Osteoblast (primary cell): ENCODE measurements at regions not wholly inside any gene's neighbourhood (a gene's known extent, or its start where the extent isn't known, plus 50 kb on each side); places are given as distances from the start of the nearest gene placed in this dataset.

Experiments
- DNase-seq: peaks from one replicate; pipeline ENCODE4 v3.0.0; 2011; ENCODE audit warnings: low spot score, mixed read lengths; ENCODE audit not compliant: insufficient read length; ENCODE audit errors: missing footprints
- H2AFZ ChIP-seq: 2 replicates; pipeline ENCODE4 v1.6.0; 2011; ENCODE audit warnings: mild to moderate bottlenecking, low read length
- H3K27ac ChIP-seq: 2 replicates; pipeline ENCODE4 v1.5.1; 2011; ENCODE audit warnings: mild to moderate bottlenecking, low read depth, low read length, moderate library complexity
- H3K27me3 ChIP-seq: 2 replicates; pipeline ENCODE4 v1.6.0; 2012; ENCODE audit warnings: mild to moderate bottlenecking, control low read depth, inconsistent platforms, low read length, moderate library complexity; ENCODE audit not compliant: insufficient read depth
- H3K36me3 ChIP-seq: 2 replicates; pipeline ENCODE4 v1.5.1; 2011; ENCODE audit warnings: mild to moderate bottlenecking, low read length, control low read depth, moderate library complexity; ENCODE audit not compliant: insufficient read depth
- H3K4me1 ChIP-seq: 2 replicates; pipeline ENCODE4 v1.5.1; 2011; ENCODE audit warnings: mild to moderate bottlenecking, low read length, control low read depth, moderate library complexity; ENCODE audit not compliant: insufficient read depth
- H3K4me2 ChIP-seq: 2 replicates; pipeline ENCODE4 v1.6.0; 2011; ENCODE audit warnings: mild to moderate bottlenecking, low read length; ENCODE audit not compliant: insufficient read depth
- H3K4me3 ChIP-seq: fragments of 200-600 bp; sonication (generic); 3 replicates; pipeline ENCODE4 v1.5.1; 2012; ENCODE audit warnings: mild to moderate bottlenecking, low read length, inconsistent platforms; ENCODE audit not compliant: insufficient read depth
- H3K79me2 ChIP-seq: 2 replicates; pipeline ENCODE4 v1.6.0; 2012; ENCODE audit warnings: mild to moderate bottlenecking, low read length, control low read depth, inconsistent platforms; ENCODE audit not compliant: insufficient read depth
- H3K9me3 ChIP-seq: 2 replicates; pipeline ENCODE4 v1.5.1; 2011; ENCODE audit warnings: low read depth, low read length, control low read depth
- H4K20me1 ChIP-seq: 2 replicates; pipeline ENCODE4 v1.6.0; 2012; ENCODE audit warnings: mild to moderate bottlenecking, low read length, control low read depth; ENCODE audit not compliant: insufficient read depth
- TF ChIP-seq, protein P1 (sequence below): IDR thresholded peaks from 2 replicates; pipeline ENCODE4 v1.5.1; 2011; ENCODE audit warnings: mild to moderate bottlenecking, low read depth, low read length, moderate library complexity; ENCODE audit errors: extremely low read depth

DNA sequence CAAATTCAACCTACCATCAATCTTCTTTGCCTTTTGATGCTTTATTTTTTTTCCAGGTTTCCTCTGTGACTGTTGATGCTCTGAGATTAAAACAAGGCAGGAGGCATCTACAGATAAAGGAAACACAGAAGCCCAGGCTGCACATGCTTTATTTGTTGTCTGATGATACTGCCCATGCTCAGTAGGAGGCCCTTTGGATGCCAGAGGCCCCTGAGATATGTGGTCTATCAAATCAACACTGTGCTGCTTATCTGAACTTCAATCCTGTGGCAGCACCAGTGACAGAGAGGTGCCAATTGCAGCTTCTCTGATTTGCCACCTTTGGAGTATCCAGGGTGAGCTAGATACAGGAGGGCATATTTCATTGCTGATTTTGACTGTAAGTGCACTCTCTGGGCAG is 571.3 kb upstream of the TBX3 start:
- Histone ChIP-seq H2AFZ (no peak overlapping the region), H3K36me3 (no peaks in the 10 kb centered on the region), H3K27me3 (no peaks in the 10 kb centered on the region), H3K4me3 (no peak overlapping the region), H4K20me1 (no peaks in the 10 kb centered on the region), H3K9me3 (no peaks in the 10 kb centered on the region), H3K79me2 (no peaks in the 10 kb centered on the region), H3K27ac (no peak overlapping the region), H3K4me1 (peaks cover 9% of the 10 kb centered on the region), H3K4me2 (no peak overlapping the region)
- TF ChIP-seq, protein P1, sequence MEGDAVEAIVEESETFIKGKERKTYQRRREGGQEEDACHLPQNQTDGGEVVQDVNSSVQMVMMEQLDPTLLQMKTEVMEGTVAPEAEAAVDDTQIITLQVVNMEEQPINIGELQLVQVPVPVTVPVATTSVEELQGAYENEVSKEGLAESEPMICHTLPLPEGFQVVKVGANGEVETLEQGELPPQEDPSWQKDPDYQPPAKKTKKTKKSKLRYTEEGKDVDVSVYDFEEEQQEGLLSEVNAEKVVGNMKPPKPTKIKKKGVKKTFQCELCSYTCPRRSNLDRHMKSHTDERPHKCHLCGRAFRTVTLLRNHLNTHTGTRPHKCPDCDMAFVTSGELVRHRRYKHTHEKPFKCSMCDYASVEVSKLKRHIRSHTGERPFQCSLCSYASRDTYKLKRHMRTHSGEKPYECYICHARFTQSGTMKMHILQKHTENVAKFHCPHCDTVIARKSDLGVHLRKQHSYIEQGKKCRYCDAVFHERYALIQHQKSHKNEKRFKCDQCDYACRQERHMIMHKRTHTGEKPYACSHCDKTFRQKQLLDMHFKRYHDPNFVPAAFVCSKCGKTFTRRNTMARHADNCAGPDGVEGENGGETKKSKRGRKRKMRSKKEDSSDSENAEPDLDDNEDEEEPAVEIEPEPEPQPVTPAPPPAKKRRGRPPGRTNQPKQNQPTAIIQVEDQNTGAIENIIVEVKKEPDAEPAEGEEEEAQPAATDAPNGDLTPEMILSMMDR = no peak
- no peak for DNase-seq

DNA sequence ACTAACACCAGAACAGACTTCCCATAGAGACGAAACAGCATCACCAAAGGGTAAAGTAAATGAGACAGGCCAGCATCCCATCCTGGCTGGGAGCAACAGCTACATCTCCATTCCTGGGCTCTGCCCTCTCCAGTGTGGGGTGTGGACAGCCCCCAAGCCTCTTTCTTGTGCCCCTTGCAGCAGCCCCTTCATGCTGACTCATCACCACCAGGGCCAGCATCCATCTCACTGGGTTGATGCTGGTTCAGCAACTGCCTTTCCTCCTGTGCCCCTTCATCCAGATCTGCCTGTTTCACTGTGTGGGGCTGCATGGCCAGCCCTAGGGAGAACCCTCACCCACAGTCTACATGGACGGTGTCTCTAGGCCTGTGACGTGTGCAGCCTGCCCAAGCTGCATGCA is 569.1 kb upstream of the TBX3 start:
- Histone ChIP-seq H3K27ac (no peak overlapping the region), H2AFZ (no peak overlapping the region), H3K79me2 (no peaks in the 10 kb centered on the region), H3K4me1 (peaks cover 7% of the 10 kb centered on the region), H3K36me3 (no peaks in the 10 kb centered on the region), H3K27me3 (no peaks in the 10 kb centered on the region), H3K9me3 (no peaks in the 10 kb centered on the region), H3K4me2 (no peak overlapping the region), H3K4me3 (no peak overlapping the region), H4K20me1 (no peaks in the 10 kb centered on the region)
- TF ChIP-seq, protein P1 = no peak
- DNase-seq = no peak

DNA sequence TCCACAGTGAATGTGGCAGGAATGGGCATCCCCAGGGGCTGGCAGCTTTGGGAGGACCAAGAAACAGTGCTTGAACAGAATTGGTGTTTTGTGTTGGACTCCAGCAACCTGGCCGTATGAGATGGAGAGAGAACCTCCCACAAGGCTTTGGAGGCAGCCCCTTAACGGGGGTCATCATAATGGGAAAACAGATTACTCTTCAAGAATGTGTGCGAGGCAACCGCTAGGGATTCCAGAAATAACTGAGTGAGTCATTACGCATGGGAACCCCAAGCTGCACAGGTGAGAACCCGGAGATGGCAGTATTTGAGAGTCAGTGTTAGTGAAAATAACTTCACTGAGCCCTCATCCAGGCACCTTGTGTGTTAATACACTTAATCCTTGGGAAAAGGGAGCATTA is 567.8 kb upstream of the TBX3 start:
- TF ChIP-seq, protein P1 = no peak
- no peak for DNase-seq
- Histone ChIP-seq H2AFZ (no peak overlapping the region), H3K4me2 (no peak overlapping the region), H3K27ac (no peak overlapping the region), H3K27me3 (no peaks in the 10 kb centered on the region), H3K4me3 (no peak overlapping the region), H3K79me2 (no peaks in the 10 kb centered on the region), H3K9me3 (no peaks in the 10 kb centered on the region), H3K36me3 (no peaks in the 10 kb centered on the region), H4K20me1 (no peaks in the 10 kb centered on the region), H3K4me1 (no peaks in the 10 kb centered on the region)

DNA sequence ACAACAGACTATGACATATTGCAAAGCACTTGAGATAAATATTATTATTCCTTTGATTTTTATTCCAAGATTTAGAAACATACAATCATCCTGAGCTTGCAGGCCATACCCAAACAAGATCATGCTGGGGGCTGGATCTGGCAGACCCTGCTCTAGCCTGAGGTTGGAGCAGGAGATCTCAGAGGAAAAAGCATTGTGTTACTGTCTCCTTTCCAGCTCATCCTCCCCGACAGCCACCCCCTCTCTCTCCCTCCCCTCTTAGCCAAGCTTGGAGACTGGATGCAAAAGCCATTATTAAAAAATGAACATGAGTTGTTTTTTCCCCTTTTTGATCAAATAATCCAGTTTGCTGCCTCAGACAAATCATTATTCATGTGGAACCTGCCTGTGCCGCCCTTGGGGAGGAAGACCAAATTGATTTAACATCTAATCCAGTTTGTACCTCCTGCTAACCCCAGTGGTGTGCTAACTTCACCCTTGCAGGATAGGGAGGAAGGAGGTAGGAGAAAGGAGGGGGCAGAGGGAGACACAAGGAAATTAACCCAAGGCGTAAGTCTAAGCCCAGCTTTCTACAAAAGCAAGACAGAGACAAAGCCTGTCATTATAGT is 565.8 kb upstream of the TBX3 start:
- Histone ChIP-seq H3K79me2 (no peaks in the 10 kb centered on the region), H3K27ac (no peak overlapping the region), H3K9me3 (no peaks in the 10 kb centered on the region), H3K4me1 (no peaks in the 10 kb centered on the region), H3K27me3 (no peaks in the 10 kb centered on the region), H3K4me3 (no peak overlapping the region), H3K36me3 (no peaks in the 10 kb centered on the region), H3K4me2 (no peak overlapping the region), H4K20me1 (no peaks in the 10 kb centered on the region), H2AFZ (no peak overlapping the region)
- TF ChIP-seq, protein P1 = no peak
- no peak for DNase-seq
